SKM-1 treated with dmso at 0.1 percent for 144 hours (cell line): ENCODE measurements at regions not wholly inside any gene's neighbourhood (a gene's known extent, or its start where the extent isn't known, plus 50 kb on each side); places are given as distances from the start of the nearest gene placed in this dataset.
"Not testable (repeated sequence)": the region's sequence is repeated elsewhere in the genome, so short reads cannot be mapped to it uniquely, and the experiment has no call there.

Experiments used
- DNase-seq: peaks from one replicate; lab custom pipeline; 2025; ENCODE audit not compliant: unreplicated experiment; lab: John Stamatoyannopoulos, UW

- no peak for DNase-seq
Observed at GRCh38 chr18:34525244-34525643, 184.9 kb upstream of the DTNA start.

GRCh38 chr18:34528177-34528576, 181.9 kb upstream of the DTNA start:
- DNase-seq = no peak

GRCh38 chr18:34529358-34530335, 180.5 kb upstream of the DTNA start:
- no peak for DNase-seq

- no peak for DNase-seq
Observed at GRCh38 chr18:34531110-34531509, 179.0 kb upstream of the DTNA start.

- DNase-seq = not testable (repeated sequence)
Observed at GRCh38 chr18:34534642-34535041, 175.5 kb upstream of the DTNA start.

GRCh38 chr18:34540897-34541296, 169.2 kb upstream of the DTNA start:
- DNase-seq = no peak

- DNase-seq = no peak
Observed at GRCh38 chr18:34542625-34543024, 167.5 kb upstream of the DTNA start.

GRCh38 chr18:34543356-34543755, 166.7 kb upstream of the DTNA start:
- no peak for DNase-seq

- DNase-seq = no peak
Observed at GRCh38 chr18:34543945-34544344, 166.2 kb upstream of the DTNA start.

GRCh38 chr18:34544930-34545329, 165.2 kb upstream of the DTNA start:
- DNase-seq = no peak

- DNase-seq = no peak
Observed at GRCh38 chr18:34548120-34548972, 161.8 kb upstream of the DTNA start.

- no peak for DNase-seq
Observed at GRCh38 chr18:34548973-34549294, 161.2 kb upstream of the DTNA start.

GRCh38 chr18:34549367-34549766, 160.7 kb upstream of the DTNA start:
- no peak for DNase-seq

- DNase-seq = no peak
Observed at GRCh38 chr18:34550156-34550555, 159.9 kb upstream of the DTNA start.

- DNase-seq = no peak
Observed at GRCh38 chr18:34550902-34551301, 159.2 kb upstream of the DTNA start.

GRCh38 chr18:34551824-34552223, 158.3 kb upstream of the DTNA start:
- no peak for DNase-seq

- DNase-seq = peak; percentile 36
Observed at GRCh38 chr18:34562252-34562870, 147.7 kb upstream of the DTNA start.

- DNase-seq = no peak
Observed at GRCh38 chr18:34567857-34568256, 142.2 kb upstream of the DTNA start.

GRCh38 chr18:34576622-34577021, 133.5 kb upstream of the DTNA start:
- no peak for DNase-seq

GRCh38 chr18:34583895-34584294, 126.2 kb upstream of the DTNA start:
- no peak for DNase-seq

GRCh38 chr18:34590503-34590902, 119.6 kb upstream of the DTNA start:
- DNase-seq = no peak
